ENCODE measurements at regions not wholly inside any gene's neighbourhood (a gene's known extent, or its start where the extent isn't known, plus 50 kb on each side); places are given as distances from the start of the nearest gene placed in this dataset.

GRCh38 chr2:103873716-103874351 lies 980.1 kb upstream of the POU3F3 start:
- TF ChIP-seq GATA1 (IDR thresholded peaks at IDR 0.05; ENCODE audit: low read depth, low read length) (no peak), POLR2A (IDR thresholded peaks at IDR 0.05; ENCODE audit: low read length) (no peak)
